Tibial nerve (tissue), 4 donors: ENCODE measurements at regions not wholly inside any gene's neighbourhood (a gene's known extent, or its start where the extent isn't known, plus 50 kb on each side); places are given as distances from the start of the nearest gene placed in this dataset.
A peak's percentile ranks its signal among the peaks of the same experiment; 100 is the strongest.

ENCODE experiments used
- DNase-seq, 2 donors: peaks; one replicate each; pipeline ENCODE4 v3.0.0-alpha.2; 2019; ENCODE audit warnings: low spot score in 2 of 2
- H3K27ac ChIP-seq, 4 donors: fragments of 200-600 bp; sonication (generic) in 3 of 4; one replicate each; pipeline ENCODE4 v1.5.1; 2017 to 2019; ENCODE audit warnings: mild to moderate bottlenecking in 1 of 4
- H3K27me3 ChIP-seq, 2 donors: fragments of 200-600 bp; sonication (generic) in 1 of 2; one replicate each; pipeline versions ENCODE4 v1.5.1 to v1.6.0; 2017 to 2019
- H3K36me3 ChIP-seq, 3 donors: fragments of 200-600 bp; sonication (generic); one replicate each; pipeline ENCODE4 v1.5.1; 2018 to 2019
- H3K4me1 ChIP-seq, 4 donors: fragments of 200-600 bp; sonication (generic) in 3 of 4; one replicate each; pipeline ENCODE4 v1.5.1; 2017 to 2019
- H3K4me3 ChIP-seq, 4 donors: fragments of 200-600 bp; sonication (generic) in 3 of 4; one replicate each; pipeline ENCODE4 v1.5.1; 2017 to 2019; ENCODE audit warnings: mild to moderate bottlenecking in 1 of 4, moderate library complexity in 1 of 4
- H3K9me3 ChIP-seq, 4 donors: fragments of 200-600 bp; sonication (generic) in 3 of 4; one replicate each; pipeline ENCODE4 v1.5.1; 2017 to 2019
- CTCF ChIP-seq, 5 experiments: fragments of 200-600 bp in 3 of 5; fragments of 450-650 bp in 2 of 5; sonication (generic) in 3 of 5; IDR thresholded peaks; one replicate each; pipeline ENCODE4 v1.5.1; 2016 to 2019; ENCODE audit warnings: antibody characterized with exemption in 5 of 5, mild to moderate bottlenecking in 3 of 5, moderate library complexity in 2 of 5
- EP300 ChIP-seq, 2 donors: sonication (generic); formaldehyde crosslinking; IDR thresholded peaks; one replicate each; pipeline ENCODE4 v1.6.1; 2017; ENCODE audit warnings: antibody characterized with exemption in 2 of 2, mild to moderate bottlenecking in 1 of 2
- POLR2A ChIP-seq, 2 donors: fragments of 450-650 bp; IDR thresholded peaks; one replicate each; pipeline ENCODE4 v1.6.1; 2017; ENCODE audit warnings: antibody characterized with exemption in 2 of 2, mild to moderate bottlenecking in 2 of 2, moderate library complexity in 2 of 2
- WGBS, 2 donors: methylation state at CpG; one replicate each; pipeline ENCODE4 v1.1.5; 2018; 5-methylcytosine and 5-hydroxymethylcytosine counted together

- H3K4me3 ChIP-seq: no peak overlapping the region
- 60 to 70% methylated on average over 4 of the region's 4 CpGs for WGBS, 2 donors
- H3K36me3 ChIP-seq: no peaks in the 10 kb centered on the region
- H3K27me3 ChIP-seq: no peaks in the 10 kb centered on the region
- peak overlapping the region in 2 of 4 donors; percentile 16 to 38 for H3K27ac ChIP-seq
- no peaks in the 10 kb centered on the region for H3K9me3 ChIP-seq
- TF ChIP-seq EP300 (IDR thresholded peaks at IDR 0.05): no peak
- TF ChIP-seq POLR2A (IDR thresholded peaks at IDR 0.05): no peak
- no peak for TF ChIP-seq CTCF (IDR thresholded peaks at IDR 0.05)
- H3K4me1 ChIP-seq: peaks cover 0 to 24% (median 4%) of the 10 kb centered on the region in 4 donors
- no peak for DNase-seq
Observed at GRCh38 chr4:100933628-100934027, 413.7 kb downstream of the PPP3CA start.

GRCh38 chr4:100929758-100930157 is 411.9 kb upstream of the EMCN start:
- no peaks in the 10 kb centered on the region for H3K9me3 ChIP-seq
- WGBS, 2 donors: 88 to 93% methylated on average over 1 of the region's 1 CpG
- H3K4me3 ChIP-seq: no peak overlapping the region
- no peak overlapping the region for H3K27ac ChIP-seq
- no peaks in the 10 kb centered on the region for H3K36me3 ChIP-seq
- H3K27me3 ChIP-seq: no peaks in the 10 kb centered on the region
- TF ChIP-seq CTCF (IDR thresholded peaks at IDR 0.05) (no peak), EP300 (IDR thresholded peaks at IDR 0.05) (no peak), POLR2A (IDR thresholded peaks at IDR 0.05) (no peak)
- no peak for DNase-seq
- peaks cover 0 to 20% (median 4%) of the 10 kb centered on the region in 4 donors for H3K4me1 ChIP-seq

GRCh38 chr4:100929135-100929534 is 411.3 kb upstream of the EMCN start:
- no peaks in the 10 kb centered on the region for H3K27me3 ChIP-seq
- DNase-seq: peak in 1 of 2 donors; percentile 14
- H3K4me3 ChIP-seq: no peak overlapping the region
- 80 to 85% methylated on average over 1 of the region's 1 CpG for WGBS, 2 donors
- peaks cover 0 to 20% (median 4%) of the 10 kb centered on the region in 4 donors for H3K4me1 ChIP-seq
- no peaks in the 10 kb centered on the region for H3K36me3 ChIP-seq
- H3K9me3 ChIP-seq: no peaks in the 10 kb centered on the region
- no peak for TF ChIP-seq EP300 (IDR thresholded peaks at IDR 0.05)
- TF ChIP-seq POLR2A (IDR thresholded peaks at IDR 0.05): no peak
- TF ChIP-seq CTCF (IDR thresholded peaks at IDR 0.05): no peak
- no peak overlapping the region for H3K27ac ChIP-seq

- Histone ChIP-seq H3K4me3 (no peak overlapping the region), H3K27ac (no peak overlapping the region), H3K36me3 (no peaks in the 10 kb centered on the region), H3K4me1 (peaks cover 0 to 2% (median 0%) of the 10 kb centered on the region in 4 donors), H3K9me3 (no peaks in the 10 kb centered on the region), H3K27me3 (no peaks in the 10 kb centered on the region)
- 81 to 85% methylated on average over 2 of the region's 2 CpGs for WGBS, 2 donors
- TF ChIP-seq EP300 (IDR thresholded peaks at IDR 0.05): no peak
- no peak for TF ChIP-seq CTCF (IDR thresholded peaks at IDR 0.05)
- TF ChIP-seq POLR2A (IDR thresholded peaks at IDR 0.05): no peak
- DNase-seq: no peak
Observed at GRCh38 chr4:100926039-100926717, 408.4 kb upstream of the EMCN start.

- Histone ChIP-seq H3K4me3 (no peak overlapping the region), H3K4me1 (no peaks in the 10 kb centered on the region), H3K27me3 (no peaks in the 10 kb centered on the region), H3K36me3 (no peaks in the 10 kb centered on the region), H3K9me3 (no peaks in the 10 kb centered on the region), H3K27ac (no peak overlapping the region)
- no peak for DNase-seq
- TF ChIP-seq POLR2A (IDR thresholded peaks at IDR 0.05): no peak
- TF ChIP-seq EP300 (IDR thresholded peaks at IDR 0.05): no peak
- no peak for TF ChIP-seq CTCF (IDR thresholded peaks at IDR 0.05)
- WGBS, 2 donors: 66 to 71% methylated on average over 6 of the region's 6 CpGs
Observed at GRCh38 chr4:100913685-100914084, 395.9 kb upstream of the EMCN start.
